Esophagus (tissue), 2 donors: ENCODE measurements at regions not wholly inside any gene's neighbourhood (a gene's known extent, or its start where the extent isn't known, plus 50 kb on each side); places are given as distances from the start of the nearest gene placed in this dataset.

Experiments used
- H3K27ac ChIP-seq, 2 donors: one replicate each; pipeline ENCODE4 v1.5.1; 2013; ENCODE audit warnings: low read depth in 2 of 2, mild to moderate bottlenecking in 2 of 2, inconsistent platforms in 1 of 2, low read length in 1 of 2, moderate library complexity in 1 of 2
- H3K27me3 ChIP-seq, 2 donors: one replicate each; pipeline ENCODE4 v1.6.1; 2013; ENCODE audit warnings: low read length in 2 of 2, control low read depth in 1 of 2, mild to moderate bottlenecking in 1 of 2; ENCODE audit not compliant: insufficient read depth in 2 of 2, control insufficient read depth in 1 of 2
- H3K36me3 ChIP-seq, 2 donors: one replicate each; pipeline ENCODE4 v1.6.1; 2013; ENCODE audit warnings: low read length in 1 of 2; ENCODE audit not compliant: control insufficient read depth in 2 of 2, insufficient read depth in 2 of 2
- H3K4me1 ChIP-seq, 2 donors: one replicate each; pipeline ENCODE4 v1.6.1; 2013; ENCODE audit warnings: low read length in 1 of 2; ENCODE audit not compliant: control insufficient read depth in 2 of 2, insufficient read depth in 2 of 2
- H3K4me3 ChIP-seq, 2 donors: one replicate each; pipeline ENCODE4 v1.5.1; 2013; ENCODE audit warnings: low read length in 2 of 2, mild to moderate bottlenecking in 2 of 2, low read depth in 1 of 2, moderate library complexity in 1 of 2
- H3K9me3 ChIP-seq, 2 donors: one replicate each; pipeline ENCODE4 v1.6.1; 2013; ENCODE audit warnings: mild to moderate bottlenecking in 2 of 2, low read depth in 1 of 2, low read length in 1 of 2, moderate library complexity in 1 of 2; ENCODE audit not compliant: control insufficient read depth in 2 of 2, insufficient read depth in 1 of 2
- WGBS, 2 donors: extraction: QIAGEN DNeasy Blood & Tissue Kit; methylation state at CpG; one replicate each; pipeline ENCODE4 v1.1.7; 2013; 5-methylcytosine and 5-hydroxymethylcytosine counted together
- donor health status: healthy with polysubstance abuse.
- donor health status: Bipolar disorder and iron deficiency.

DNA sequence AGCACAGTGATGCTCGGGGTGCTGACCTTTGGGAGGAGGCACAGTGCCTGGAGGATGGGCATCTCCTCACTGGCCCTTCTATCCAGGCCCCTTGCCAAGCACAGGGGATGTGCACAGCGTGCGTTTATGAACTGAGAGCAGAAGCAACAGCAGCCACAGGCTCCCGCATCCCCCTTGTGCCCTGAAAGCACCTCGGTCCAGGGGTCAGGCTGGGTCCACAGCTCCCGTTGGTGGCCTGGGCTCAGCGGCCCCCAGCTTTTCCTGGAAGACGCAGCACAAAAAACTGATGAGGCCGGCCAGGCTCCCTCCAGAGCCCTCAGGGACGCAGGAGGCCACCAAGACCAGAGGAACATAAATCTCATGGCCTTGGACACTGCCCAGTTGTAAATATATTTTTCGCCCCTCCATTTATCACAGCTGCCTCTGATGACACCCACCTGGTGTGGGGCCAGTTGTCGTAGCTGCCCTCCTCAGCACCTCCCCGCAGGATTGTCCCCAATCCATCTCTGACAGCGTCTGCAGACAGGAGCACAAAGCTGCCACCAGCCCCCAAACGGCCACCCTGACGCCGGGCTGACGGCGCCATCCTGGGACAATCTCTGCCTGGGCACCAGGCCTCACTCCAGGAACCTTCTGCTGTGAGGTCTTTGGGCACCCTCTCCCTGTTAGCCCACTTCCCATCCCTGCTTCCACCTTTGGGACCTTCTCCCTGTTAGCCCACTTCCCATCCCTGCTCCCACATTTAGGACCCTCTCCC is 203.1 kb downstream of the BRD1 start:
- Histone ChIP-seq H3K4me1 (no peaks in the 10 kb centered on the region), H3K27ac (no peak overlapping the region), H3K36me3 (no peaks in the 10 kb centered on the region), H3K27me3 (no peaks in the 10 kb centered on the region), H3K4me3 (no peak overlapping the region), H3K9me3 (no peaks in the 10 kb centered on the region)
- 62 to 71% methylated on average over 19 of the region's 19 CpGs for WGBS, 2 donors

DNA sequence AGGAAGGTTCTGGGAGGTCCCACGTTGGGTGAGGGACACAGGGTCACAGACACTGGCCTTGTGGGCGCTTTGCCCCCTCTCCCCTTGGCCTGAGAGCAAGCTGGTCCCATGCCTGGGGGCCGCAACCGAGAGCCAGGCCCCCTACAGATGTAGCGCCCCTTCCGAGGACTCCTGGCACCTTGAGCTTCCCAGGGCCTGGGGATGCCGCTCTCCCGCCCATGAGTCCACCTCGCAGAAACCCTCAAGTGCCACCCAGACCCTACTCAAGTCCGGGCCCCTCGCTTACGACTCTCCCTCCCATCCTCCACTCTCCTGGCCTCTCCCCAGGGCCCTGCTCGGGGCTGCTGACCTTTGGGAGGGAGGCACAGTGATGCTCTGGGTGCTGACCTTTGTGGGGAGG is 204.0 kb downstream of the BRD1 start:
- Histone ChIP-seq H3K9me3 (no peaks in the 10 kb centered on the region), H3K27me3 (no peaks in the 10 kb centered on the region), H3K4me3 (no peak overlapping the region), H3K4me1 (no peaks in the 10 kb centered on the region), H3K36me3 (no peaks in the 10 kb centered on the region), H3K27ac (no peak overlapping the region)
- 75 to 84% methylated on average over 13 of the region's 13 CpGs for WGBS, 2 donors

DNA sequence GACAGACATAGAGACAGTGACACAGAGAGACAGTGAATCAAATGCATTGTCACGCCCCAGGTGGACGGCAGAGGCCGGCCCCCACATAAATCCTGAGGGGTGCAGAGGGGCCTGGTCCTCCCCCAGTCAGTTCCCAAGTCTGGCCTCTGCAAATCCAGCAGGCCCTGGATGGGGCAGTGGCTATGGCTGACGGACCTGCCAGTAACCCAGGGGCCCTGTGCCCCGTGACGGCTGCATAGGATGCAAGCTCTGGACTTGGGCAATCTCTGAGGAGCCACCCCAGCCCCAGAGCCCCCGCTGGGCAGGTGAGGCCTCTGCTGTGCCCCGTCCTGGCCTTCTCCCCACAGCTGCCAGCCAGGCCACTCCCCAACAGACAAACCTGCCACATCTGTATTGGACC is 204.5 kb downstream of the BRD1 start:
- Histone ChIP-seq H3K4me1 (no peaks in the 10 kb centered on the region), H3K27ac (no peak overlapping the region), H3K27me3 (no peaks in the 10 kb centered on the region), H3K9me3 (no peaks in the 10 kb centered on the region), H3K36me3 (no peaks in the 10 kb centered on the region), H3K4me3 (no peak overlapping the region)
- WGBS, 2 donors, result 76 to 79% methylated on average over 8 of the region's 8 CpGs

DNA sequence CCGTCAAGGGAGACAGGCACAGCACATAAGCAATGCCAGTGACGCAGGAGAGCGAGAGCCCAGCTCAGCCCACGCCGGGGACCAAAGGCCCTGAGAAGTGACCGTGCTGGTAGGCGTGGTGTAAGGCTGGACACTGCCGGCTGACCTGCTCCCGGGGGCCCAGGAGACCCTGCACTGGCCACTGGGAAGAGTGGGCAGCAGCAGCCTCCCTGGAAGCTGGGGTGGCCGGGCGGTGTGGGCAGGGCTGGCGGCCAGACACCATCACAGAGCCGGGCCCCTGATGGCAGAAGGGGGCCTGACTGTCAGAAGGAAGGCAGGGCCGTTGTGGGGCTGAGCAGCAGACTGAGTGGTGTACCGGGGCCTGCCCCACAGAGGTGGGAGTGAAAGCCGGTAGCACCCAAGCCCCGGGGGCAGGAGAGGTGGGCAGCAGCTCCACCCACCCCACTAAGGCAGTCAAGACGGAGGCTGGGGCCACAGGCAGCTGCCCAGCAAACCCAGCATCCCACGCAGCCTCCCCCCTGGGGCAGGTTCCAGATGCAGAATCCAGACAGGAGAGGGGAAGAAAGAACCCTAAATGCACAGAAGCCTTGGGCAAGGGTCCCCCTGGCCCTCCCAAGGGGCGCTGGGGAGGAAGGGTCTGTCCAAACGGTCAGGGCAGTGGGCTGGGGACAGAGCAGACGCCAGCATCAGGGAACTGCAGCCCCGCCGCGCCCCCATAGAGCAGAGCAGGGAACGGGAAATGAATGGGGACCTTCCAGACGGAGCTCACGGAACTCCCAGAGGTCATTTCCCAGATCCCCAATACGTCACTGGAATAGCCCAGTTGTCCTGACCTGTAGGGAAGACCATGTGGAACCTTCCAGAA is 205.2 kb downstream of the BRD1 start:
- Histone ChIP-seq H3K9me3 (no peaks in the 10 kb centered on the region), H3K4me1 (no peaks in the 10 kb centered on the region), H3K36me3 (no peaks in the 10 kb centered on the region), H3K27me3 (no peaks in the 10 kb centered on the region), H3K4me3 (no peak overlapping the region), H3K27ac (no peak overlapping the region)
- WGBS, 2 donors, result 78 to 81% methylated on average over 25 to 29 of the region's 29 CpGs

DNA sequence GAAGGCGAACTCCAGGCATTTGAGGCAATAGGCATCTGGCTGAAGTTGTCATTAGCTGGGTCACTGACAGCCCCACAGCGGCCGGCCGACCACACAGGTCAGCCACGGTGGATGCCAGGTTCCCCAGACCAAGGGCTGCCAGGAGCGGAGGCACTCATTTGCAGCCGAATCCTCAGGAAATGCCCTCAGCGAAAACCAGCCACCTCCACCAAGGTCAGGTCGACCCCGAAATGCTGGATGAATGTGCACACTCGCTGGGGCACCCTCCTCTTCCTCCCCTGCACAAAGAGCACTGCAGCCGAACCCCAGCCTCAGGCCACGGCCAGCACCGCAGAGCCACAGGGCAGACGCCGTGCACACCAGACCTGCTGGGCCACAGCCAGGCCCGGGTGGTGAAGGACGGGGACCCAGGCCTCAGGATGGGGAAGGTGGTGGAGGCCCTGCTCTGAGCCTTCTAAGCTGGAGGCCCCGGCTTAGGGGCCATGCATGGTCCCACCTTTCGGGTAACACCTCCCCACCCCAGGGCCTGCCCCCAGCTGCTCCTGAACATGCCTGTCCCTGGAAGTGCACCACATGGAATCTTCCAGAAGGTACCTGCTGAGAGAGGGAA is 206.0 kb downstream of the BRD1 start:
- Histone ChIP-seq H3K27me3 (no peaks in the 10 kb centered on the region), H3K4me3 (no peak overlapping the region), H3K27ac (no peak overlapping the region), H3K9me3 (no peaks in the 10 kb centered on the region), H3K36me3 (no peaks in the 10 kb centered on the region), H3K4me1 (no peaks in the 10 kb centered on the region)
- 76 to 83% methylated on average over 20 of the region's 20 CpGs for WGBS, 2 donors

DNA sequence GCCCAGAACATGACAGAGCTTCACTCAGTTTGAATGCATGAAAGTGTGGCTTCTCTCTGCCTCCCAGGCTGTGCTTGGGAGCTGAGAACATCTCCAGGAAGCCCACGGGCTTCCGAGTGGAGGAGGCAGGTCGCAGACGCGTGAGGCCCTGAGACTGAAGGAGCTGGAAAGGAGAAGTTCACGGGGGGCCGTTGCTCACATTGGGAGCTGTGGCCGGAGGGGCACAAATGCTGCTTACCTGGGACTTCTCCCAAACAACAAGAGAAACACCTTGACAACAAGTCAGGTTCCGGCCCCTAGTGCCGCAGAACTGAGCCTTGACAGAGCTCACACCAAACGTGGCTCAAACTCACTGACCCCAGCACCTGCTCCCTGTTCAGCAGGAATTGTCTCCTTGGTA is 207.0 kb downstream of the BRD1 start:
- no peaks in the 10 kb centered on the region for H3K4me1 ChIP-seq
- no peak overlapping the region for H3K27ac ChIP-seq
- WGBS, 2 donors, result 77 to 81% methylated on average over 11 of the region's 11 CpGs
- no peaks in the 10 kb centered on the region for H3K36me3 ChIP-seq
- no peaks in the 10 kb centered on the region for H3K27me3 ChIP-seq
- no peaks in the 10 kb centered on the region for H3K9me3 ChIP-seq
- H3K4me3 ChIP-seq, result no peak overlapping the region

DNA sequence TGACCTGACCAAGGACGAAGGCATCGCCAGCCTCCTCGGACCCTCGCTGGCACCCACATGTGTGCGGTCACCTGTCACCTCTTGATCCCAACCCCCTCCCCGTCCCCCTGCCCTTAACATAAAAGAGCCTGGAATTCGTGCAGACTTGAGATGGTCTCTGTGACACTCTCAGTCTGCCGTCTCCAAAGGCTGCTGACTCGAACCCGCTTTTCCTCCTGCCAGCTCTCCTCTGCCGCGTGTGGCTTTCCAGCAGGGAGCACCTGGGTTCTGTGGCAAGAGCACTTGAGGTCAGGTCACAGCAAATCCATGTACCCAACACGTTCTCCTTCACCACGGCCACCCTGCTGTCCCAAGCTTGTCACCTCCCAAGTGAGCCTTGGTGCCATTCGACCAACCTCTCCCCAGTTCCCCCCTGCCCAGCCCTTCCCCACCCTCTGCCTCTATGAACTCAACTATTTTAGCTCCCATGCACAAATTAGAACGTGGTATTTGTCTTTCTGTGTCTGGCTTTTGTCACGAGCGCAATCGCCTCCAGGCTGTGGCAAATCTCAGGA is 207.6 kb downstream of the BRD1 start:
- Histone ChIP-seq H3K4me1 (no peaks in the 10 kb centered on the region), H3K27ac (no peak overlapping the region), H3K36me3 (no peaks in the 10 kb centered on the region), H3K4me3 (no peak overlapping the region), H3K27me3 (no peaks in the 10 kb centered on the region), H3K9me3 (peaks cover 2% of the 10 kb centered on the region in 2 donors)
- 67 to 73% methylated on average over 19 of the region's 19 CpGs for WGBS, 2 donors

DNA sequence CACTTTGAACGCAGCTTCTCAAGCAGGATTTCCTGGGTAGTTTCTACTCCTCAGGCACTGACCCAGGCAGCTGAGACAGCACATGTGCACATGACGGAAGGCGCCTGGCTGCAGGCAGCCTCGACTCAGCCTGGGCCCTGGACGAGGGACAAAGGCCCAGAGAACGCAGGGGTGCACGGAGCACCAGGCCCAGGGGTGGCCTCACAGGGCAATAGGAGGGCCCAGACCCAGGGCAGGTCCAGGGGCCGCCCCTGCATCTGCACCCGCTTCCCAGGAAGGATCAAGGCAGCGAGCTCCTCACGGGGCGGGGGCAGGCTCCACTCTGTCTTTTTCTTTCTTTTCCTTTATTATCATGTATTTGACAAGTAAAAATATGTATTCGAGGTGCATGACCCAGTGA is 208.4 kb downstream of the BRD1 start:
- Histone ChIP-seq H3K36me3 (no peaks in the 10 kb centered on the region), H3K4me3 (no peak overlapping the region), H3K27me3 (no peaks in the 10 kb centered on the region), H3K4me1 (no peaks in the 10 kb centered on the region), H3K27ac (no peak overlapping the region), H3K9me3 (peaks cover 3 to 4% of the 10 kb centered on the region in 2 donors)
- WGBS, 2 donors, result 70 to 77% methylated on average over 12 to 13 of the region's 13 CpGs

DNA sequence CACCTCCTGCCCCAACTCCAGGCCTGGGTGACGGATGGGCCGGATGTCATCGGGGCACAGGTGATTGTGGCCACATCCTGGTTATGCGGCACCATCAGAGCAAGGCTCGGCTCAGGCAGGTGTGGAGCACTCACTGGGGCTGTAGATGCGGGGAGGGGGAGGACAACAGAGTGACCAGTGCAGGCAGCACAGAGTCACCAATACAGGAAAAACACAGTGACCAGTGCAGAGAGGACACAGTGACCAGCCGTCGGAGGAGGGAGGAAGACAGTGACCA is 209.1 kb downstream of the BRD1 start:
- peaks cover 6 to 7% of the 10 kb centered on the region in 2 donors for H3K9me3 ChIP-seq
- no peaks in the 10 kb centered on the region for H3K4me1 ChIP-seq
- no peak overlapping the region for H3K4me3 ChIP-seq
- H3K27ac ChIP-seq, result no peak overlapping the region
- WGBS, 2 donors, result 67 to 68% methylated on average over 8 of the region's 8 CpGs
- H3K27me3 ChIP-seq, result no peaks in the 10 kb centered on the region
- no peaks in the 10 kb centered on the region for H3K36me3 ChIP-seq
